ENCODE measurements at regions not wholly inside any gene's neighbourhood (a gene's known extent, or its start where the extent isn't known, plus 50 kb on each side); places are given as distances from the start of the nearest gene placed in this dataset.

DNA sequence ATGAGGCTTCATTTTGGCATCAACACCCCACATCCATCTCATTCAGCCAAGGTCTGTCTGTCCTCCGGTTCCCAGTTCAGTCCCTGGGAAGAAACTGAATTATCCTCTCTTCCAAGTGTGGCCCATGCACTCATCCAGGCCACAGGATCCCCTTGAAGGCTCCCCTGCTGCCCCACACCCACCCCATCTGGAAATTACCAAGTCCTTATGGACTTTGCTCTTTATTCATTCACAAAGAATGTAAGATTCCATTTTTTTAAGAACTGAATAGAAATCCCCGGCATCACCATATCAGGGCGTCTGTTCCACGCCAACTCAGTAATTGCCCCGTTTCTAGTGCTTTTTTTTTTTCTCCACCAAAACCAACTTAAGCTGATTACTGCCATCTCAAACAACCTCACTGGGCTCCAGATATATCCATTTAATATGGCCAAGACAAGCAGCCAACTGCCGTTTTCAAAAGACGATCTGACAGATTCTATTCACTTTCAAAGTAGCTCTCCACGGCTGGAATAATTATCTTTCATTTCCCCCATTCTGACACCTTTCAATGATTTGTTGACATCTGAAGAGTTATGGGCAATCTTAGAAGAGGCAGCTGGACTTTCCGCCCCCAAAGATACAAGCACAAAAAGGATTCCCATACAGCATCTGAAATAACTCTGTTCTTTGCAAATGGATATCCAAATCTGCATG is 55.9 kb downstream of the OLIG1 start:
- TF ChIP-seq REST (IDR thresholded peaks at IDR 0.05; ENCODE audit: insufficient read depth in 1 of 2, low read depth in 2 of 2, low read length in 1 of 2) (no peak), CTCF (IDR thresholded peaks at IDR 0.05) (no peak), SIN3A (IDR thresholded peaks at IDR 0.05; ENCODE audit: borderline replicate concordance, insufficient read depth, low read depth, low read length) (no peak), TCF7L2 (IDR thresholded peaks at IDR 0.05; ENCODE audit: low read depth, low read length) (no peak), POLR2AphosphoS5 (IDR thresholded peaks at IDR 0.05; ENCODE audit: low read depth, low read length) (no peak)
- ChIA-PET POLR2A (no interaction called here), CTCF (interaction anchor here (0.6 to 0.7 kb wide), 4 partner anchors 29 to 293 kb away, joined by 4 to 6 read pairs (median 4); no protein-coding TSS in a partner anchor)
- DNase-seq (ENCODE audit: low read depth, low spot score) = no peak
- intact Hi-C loops (cut with micrococcal nuclease; ENCODE audit: unreplicated experiment) (loop anchor here (5.0 to 10.0 kb wide), 3 partner anchors 134 to 291 kb away; no protein-coding TSS in a partner anchor), in situ Hi-C loops (cut with HindIII; ENCODE audit: low pct_unique_long_range_greater_than_20kb, low sequenced_read_pairs) (no loop called here)
- no peaks in the 10 kb centered on the region for H3K9me3 ChIP-seq (ENCODE audit: control insufficient read depth, insufficient read depth, low read depth, low read length)
- no peak overlapping the region for H3K4me3 ChIP-seq (ENCODE audit: low read depth in 2 of 2, low read length in 2 of 2)
- no peaks in the 10 kb centered on the region; the same call in 1 of the 2 replicates for H3K4me1 ChIP-seq (ENCODE audit: control insufficient read depth, insufficient read depth, low read length)
- peaks cover 8% of the 10 kb centered on the region for H3K27me3 ChIP-seq (ENCODE audit: control insufficient read depth, insufficient read depth, low read length)
- no peaks in the 10 kb centered on the region for H3K36me3 ChIP-seq (ENCODE audit: control insufficient read depth, insufficient read depth, low read length)
- no TSS peak for BruUV-seq (replicated peaks)
- H3K27ac ChIP-seq (ENCODE audit: low read length) = no peak overlapping the region
- no peak for ATAC-seq

DNA sequence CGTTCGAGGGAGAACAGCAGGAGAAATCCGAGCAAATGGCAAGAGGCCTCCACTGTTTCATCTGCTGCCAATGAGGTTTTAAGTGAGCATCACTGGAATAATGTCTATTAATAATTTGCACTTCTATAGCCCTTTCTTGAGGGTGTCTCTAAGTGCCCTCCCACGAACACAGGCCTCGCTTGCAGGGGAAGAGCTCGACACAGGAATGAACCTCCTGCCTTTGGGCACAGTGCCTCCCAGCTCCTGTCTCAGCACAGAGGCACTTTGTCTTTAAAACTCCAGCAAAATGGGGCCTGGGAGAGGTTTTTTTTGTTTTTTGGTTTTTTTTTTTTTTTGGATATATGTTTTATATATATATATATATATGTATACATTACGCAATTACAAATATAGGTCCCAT is 56.6 kb downstream of the OLIG1 start:
- ChIA-PET CTCF (interaction anchor here (0.6 to 0.7 kb wide), 4 partner anchors 30 to 294 kb away, joined by 4 to 6 read pairs (median 4); no protein-coding TSS in a partner anchor), POLR2A (no interaction called here)
- ATAC-seq (no peak), DNase-seq (ENCODE audit: low read depth, low spot score) (no peak)
- no peak overlapping the region for H3K4me3 ChIP-seq (ENCODE audit: low read depth in 2 of 2, low read length in 2 of 2)
- intact Hi-C loops (cut with micrococcal nuclease; ENCODE audit: unreplicated experiment) (loop anchor here (5.0 to 10.0 kb wide), 3 partner anchors 134 to 292 kb away; no protein-coding TSS in a partner anchor), in situ Hi-C loops (cut with HindIII; ENCODE audit: low pct_unique_long_range_greater_than_20kb, low sequenced_read_pairs) (no loop called here)
- BruUV-seq (replicated peaks) = no TSS peak
- H3K36me3 ChIP-seq (ENCODE audit: control insufficient read depth, insufficient read depth, low read length) = no peaks in the 10 kb centered on the region
- H3K9me3 ChIP-seq (ENCODE audit: control insufficient read depth, insufficient read depth, low read depth, low read length) = no peaks in the 10 kb centered on the region
- TF ChIP-seq TCF7L2 (IDR thresholded peaks at IDR 0.05; ENCODE audit: low read depth, low read length) (no peak), SIN3A (IDR thresholded peaks at IDR 0.05; ENCODE audit: borderline replicate concordance, insufficient read depth, low read depth, low read length) (no peak), REST (IDR thresholded peaks at IDR 0.05; ENCODE audit: insufficient read depth in 1 of 2, low read depth in 2 of 2, low read length in 1 of 2) (no peak), POLR2AphosphoS5 (IDR thresholded peaks at IDR 0.05; ENCODE audit: low read depth, low read length) (no peak), CTCF (IDR thresholded peaks at IDR 0.05) (no peak)
- no peaks in the 10 kb centered on the region; the same call in 1 of the 2 replicates for H3K4me1 ChIP-seq (ENCODE audit: control insufficient read depth, insufficient read depth, low read length)
- H3K27ac ChIP-seq (ENCODE audit: low read length) = no peak overlapping the region
- H3K27me3 ChIP-seq (ENCODE audit: control insufficient read depth, insufficient read depth, low read length) = peaks cover 8% of the 10 kb centered on the region

Data from Panc1 (cell line).